ENCODE measurements at regions not wholly inside any gene's neighbourhood (a gene's known extent, or its start where the extent isn't known, plus 50 kb on each side); places are given as distances from the start of the nearest gene placed in this dataset.

GRCh38 chr15:29457729-29458128 lies 188.1 kb upstream of the NSMCE3 start:
- H3K4me3 Mint-ChIP-seq = no peak overlapping the region
- H3K9me3 Mint-ChIP-seq = peaks cover 0 to 2% of the 10 kb centered on the region in 2 donors
- no peak overlapping the region for H3K27ac Mint-ChIP-seq
- no peaks in the 10 kb centered on the region for H3K36me3 Mint-ChIP-seq
- H3K27me3 Mint-ChIP-seq = peaks cover 7 to 10% of the 10 kb centered on the region in 2 donors
- no peak for ATAC-seq (replicated peaks)
- peaks cover 0 to 5% of the 10 kb centered on the region in 2 donors for H3K4me1 Mint-ChIP-seq
- no peak for DNase-seq

GRCh38 chr15:29456964-29457363 lies 187.3 kb upstream of the NSMCE3 start:
- Mint-ChIP-seq H3K4me3 (no peak overlapping the region), H3K36me3 (no peaks in the 10 kb centered on the region), H3K9me3 (peaks cover 0 to 2% of the 10 kb centered on the region in 2 donors), H3K27ac (no peak overlapping the region), H3K27me3 (peaks cover 7 to 10% of the 10 kb centered on the region in 2 donors), H3K4me1 (peaks cover 0 to 8% of the 10 kb centered on the region in 2 donors)
- ATAC-seq (replicated peaks) = no peak
- no peak for DNase-seq

- Mint-ChIP-seq H3K4me3 (no peak overlapping the region), H3K27me3 (peaks cover 9 to 10% of the 10 kb centered on the region in 2 donors), H3K27ac (no peak overlapping the region), H3K36me3 (no peaks in the 10 kb centered on the region), H3K9me3 (peaks cover 0 to 2% of the 10 kb centered on the region in 2 donors), H3K4me1 (peaks cover 0 to 8% of the 10 kb centered on the region in 2 donors)
- DNase-seq (no peak), ATAC-seq (replicated peaks) (no peak)
These were observed 186.6 kb upstream of the NSMCE3 start for GRCh38 chr15:29456255-29456654.

- peaks cover 0 to 2% of the 10 kb centered on the region in 2 donors for H3K9me3 Mint-ChIP-seq
- no peaks in the 10 kb centered on the region for H3K36me3 Mint-ChIP-seq
- ATAC-seq (replicated peaks) = no peak
- peaks cover 10 to 11% of the 10 kb centered on the region in 2 donors for H3K27me3 Mint-ChIP-seq
- no peak overlapping the region for H3K4me3 Mint-ChIP-seq
- H3K4me1 Mint-ChIP-seq = peaks cover 0 to 8% of the 10 kb centered on the region in 2 donors
- DNase-seq = no peak
- no peak overlapping the region for H3K27ac Mint-ChIP-seq
These were observed 185.9 kb upstream of the NSMCE3 start for GRCh38 chr15:29455530-29455929.

GRCh38 chr15:29455055-29455454 lies 185.4 kb upstream of the NSMCE3 start:
- DNase-seq (no peak), ATAC-seq (replicated peaks) (no peak)
- Mint-ChIP-seq H3K27me3 (peaks cover 10 to 11% of the 10 kb centered on the region in 2 donors), H3K4me1 (peaks cover 0 to 8% of the 10 kb centered on the region in 2 donors), H3K4me3 (no peak overlapping the region), H3K9me3 (peaks cover 0 to 2% of the 10 kb centered on the region in 2 donors), H3K27ac (no peak overlapping the region), H3K36me3 (no peaks in the 10 kb centered on the region)

GRCh38 chr15:29454506-29454905 lies 184.9 kb upstream of the NSMCE3 start:
- Mint-ChIP-seq H3K27me3 (peaks cover 10 to 11% of the 10 kb centered on the region in 2 donors), H3K4me3 (no peak overlapping the region), H3K4me1 (peaks cover 0 to 8% of the 10 kb centered on the region in 2 donors), H3K9me3 (peaks cover 0 to 2% of the 10 kb centered on the region in 2 donors), H3K36me3 (no peaks in the 10 kb centered on the region), H3K27ac (no peak overlapping the region)
- ATAC-seq (replicated peaks) (no peak), DNase-seq (no peak)

GRCh38 chr15:29452881-29453731 lies 183.5 kb upstream of the NSMCE3 start:
- ATAC-seq (replicated peaks) (no peak), DNase-seq (no peak)
- Mint-ChIP-seq H3K9me3 (no peaks in the 10 kb centered on the region), H3K4me1 (peaks cover 0 to 8% of the 10 kb centered on the region in 2 donors), H3K36me3 (no peaks in the 10 kb centered on the region), H3K4me3 (no peak overlapping the region), H3K27me3 (peaks cover 0 to 3% of the 10 kb centered on the region in 2 donors), H3K27ac (no peak overlapping the region)

- Mint-ChIP-seq H3K9me3 (no peaks in the 10 kb centered on the region), H3K4me1 (peaks cover 0 to 8% of the 10 kb centered on the region in 2 donors), H3K4me3 (no peak overlapping the region), H3K27ac (no peak overlapping the region), H3K27me3 (peaks cover 0 to 3% of the 10 kb centered on the region in 2 donors), H3K36me3 (no peaks in the 10 kb centered on the region)
- DNase-seq (no peak), ATAC-seq (replicated peaks) (no peak)
These were observed 181.7 kb upstream of the NSMCE3 start for GRCh38 chr15:29451201-29451781.

- ATAC-seq (replicated peaks) = no peak
- Mint-ChIP-seq H3K4me3 (no peak overlapping the region), H3K27ac (no peak overlapping the region), H3K4me1 (peaks cover 0 to 8% of the 10 kb centered on the region in 2 donors), H3K27me3 (peaks cover 0 to 3% of the 10 kb centered on the region in 2 donors), H3K9me3 (no peaks in the 10 kb centered on the region), H3K36me3 (no peaks in the 10 kb centered on the region)
- DNase-seq = no peak
These were observed 179.5 kb upstream of the NSMCE3 start for GRCh38 chr15:29449136-29449535.

GRCh38 chr15:29448320-29448719 lies 178.7 kb upstream of the NSMCE3 start:
- Mint-ChIP-seq H3K4me1 (peaks cover 0 to 8% of the 10 kb centered on the region in 2 donors), H3K27ac (no peak overlapping the region), H3K27me3 (peaks cover 0 to 3% of the 10 kb centered on the region in 2 donors), H3K9me3 (peaks cover 0 to 2% of the 10 kb centered on the region in 2 donors), H3K4me3 (no peak overlapping the region), H3K36me3 (no peaks in the 10 kb centered on the region)
- ATAC-seq (replicated peaks) (no peak), DNase-seq (no peak)

- Mint-ChIP-seq H3K4me1 (no peaks in the 10 kb centered on the region), H3K27me3 (peaks cover 0 to 3% of the 10 kb centered on the region in 2 donors), H3K4me3 (no peak overlapping the region), H3K9me3 (peaks cover 0 to 2% of the 10 kb centered on the region in 2 donors), H3K27ac (no peak overlapping the region), H3K36me3 (no peaks in the 10 kb centered on the region)
- DNase-seq (no peak), ATAC-seq (replicated peaks) (no peak)
These were observed 176.9 kb upstream of the NSMCE3 start for GRCh38 chr15:29446480-29446879.

GRCh38 chr15:29442532-29442931 lies 172.9 kb upstream of the NSMCE3 start:
- H3K4me1 Mint-ChIP-seq = no peaks in the 10 kb centered on the region
- DNase-seq (no peak), ATAC-seq (replicated peaks) (no peak)
- no peaks in the 10 kb centered on the region for H3K27me3 Mint-ChIP-seq
- no peaks in the 10 kb centered on the region for H3K36me3 Mint-ChIP-seq
- peaks cover 4 to 6% of the 10 kb centered on the region in 2 donors for H3K9me3 Mint-ChIP-seq
- no peak overlapping the region for H3K27ac Mint-ChIP-seq
- H3K4me3 Mint-ChIP-seq = no peak overlapping the region

GRCh38 chr15:29440541-29440940 lies 170.9 kb upstream of the NSMCE3 start:
- DNase-seq (no peak), ATAC-seq (replicated peaks) (no peak)
- Mint-ChIP-seq H3K9me3 (peaks cover 4 to 6% of the 10 kb centered on the region in 2 donors), H3K27me3 (no peaks in the 10 kb centered on the region), H3K4me1 (no peaks in the 10 kb centered on the region), H3K4me3 (no peak overlapping the region), H3K36me3 (no peaks in the 10 kb centered on the region), H3K27ac (no peak overlapping the region)

- H3K27me3 Mint-ChIP-seq = peaks cover 3 to 15% of the 10 kb centered on the region in 2 donors
- H3K9me3 Mint-ChIP-seq = peaks cover 4% of the 10 kb centered on the region in 2 donors
- H3K4me3 Mint-ChIP-seq = no peak overlapping the region
- H3K36me3 Mint-ChIP-seq = no peaks in the 10 kb centered on the region
- no peak for ATAC-seq (replicated peaks)
- no peak for DNase-seq
- no peak overlapping the region for H3K27ac Mint-ChIP-seq
- no peaks in the 10 kb centered on the region for H3K4me1 Mint-ChIP-seq
These were observed 169.1 kb upstream of the NSMCE3 start for GRCh38 chr15:29438703-29439055.
